ENCODE measurements at regions not wholly inside any gene's neighbourhood (a gene's known extent, or its start where the extent isn't known, plus 50 kb on each side); places are given as distances from the start of the nearest gene placed in this dataset.

- TF ChIP-seq CTCF (IDR thresholded peaks at IDR 0.05; ENCODE audit: insufficient read depth, low read depth, low read length, missing control alignments): no peak
Measured at GRCh38 chr2:5235701-5236100, 456.5 kb upstream of the SOX11 start.

GRCh38 chr2:5236249-5236648 lies 455.9 kb upstream of the SOX11 start:
- no peak overlapping the region for H3K4me3 ChIP-seq (ENCODE audit: low read length)
- TF ChIP-seq CTCF (IDR thresholded peaks at IDR 0.05; ENCODE audit: insufficient read depth, low read depth, low read length, missing control alignments): no peak
- DNase-seq (ENCODE audit: low read depth): no peak

More at GRCh38 chr2:5235701-5236100, 456.5 kb upstream of the SOX11 start:
- DNase-seq (ENCODE audit: low read depth): no peak
- H3K4me3 ChIP-seq (ENCODE audit: low read length): no peak overlapping the region

GRCh38 chr2:5242751-5243150 lies 449.4 kb upstream of the SOX11 start:
- DNase-seq (ENCODE audit: low read depth): no peak
- TF ChIP-seq CTCF (IDR thresholded peaks at IDR 0.05; ENCODE audit: insufficient read depth, low read depth, low read length, missing control alignments): no peak

GRCh38 chr2:5250482-5250881 lies 441.7 kb upstream of the SOX11 start:
- peak; percentile 21 for DNase-seq (ENCODE audit: low read depth)
- TF ChIP-seq CTCF (IDR thresholded peaks at IDR 0.05; ENCODE audit: insufficient read depth, low read depth, low read length, missing control alignments): no peak
- no peak overlapping the region for H3K4me3 ChIP-seq (ENCODE audit: low read length)

More at GRCh38 chr2:5242751-5243150, 449.4 kb upstream of the SOX11 start:
- no peak overlapping the region for H3K4me3 ChIP-seq (ENCODE audit: low read length)

GRCh38 chr2:5253263-5253662 lies 438.9 kb upstream of the SOX11 start:
- H3K4me3 ChIP-seq (ENCODE audit: low read length): no peak overlapping the region
- DNase-seq (ENCODE audit: low read depth): no peak
- no peak for TF ChIP-seq CTCF (IDR thresholded peaks at IDR 0.05; ENCODE audit: insufficient read depth, low read depth, low read length, missing control alignments)

- DNase-seq (ENCODE audit: low read depth): no peak
- TF ChIP-seq CTCF (IDR thresholded peaks at IDR 0.05; ENCODE audit: insufficient read depth, low read depth, low read length, missing control alignments): no peak
- no peak overlapping the region for H3K4me3 ChIP-seq (ENCODE audit: low read length)
Measured at GRCh38 chr2:5254791-5255332, 437.3 kb upstream of the SOX11 start.

GRCh38 chr2:5263291-5263690 lies 428.9 kb upstream of the SOX11 start:
- DNase-seq (ENCODE audit: low read depth): no peak
- TF ChIP-seq CTCF (IDR thresholded peaks at IDR 0.05; ENCODE audit: insufficient read depth, low read depth, low read length, missing control alignments): no peak
- no peak overlapping the region for H3K4me3 ChIP-seq (ENCODE audit: low read length)

Data from epithelial cell of esophagus (primary cell).